Astrocyte (in vitro differentiated cells and primary cell): ENCODE measurements at regions not wholly inside any gene's neighbourhood (a gene's known extent, or its start where the extent isn't known, plus 50 kb on each side); places are given as distances from the start of the nearest gene placed in this dataset.

ENCODE experiments used
- EZH2 ChIP-seq: IDR thresholded peaks from 2 replicates; pipeline ENCODE4 v1.6.1; 2012; ENCODE audit warnings: mild to moderate bottlenecking, low read length, inconsistent platforms; ENCODE audit not compliant: insufficient read depth
- TF ChIP-seq, protein P1 (sequence below): IDR thresholded peaks from 2 replicates; pipeline ENCODE4 v1.5.1; 2011; ENCODE audit warnings: low read depth, mild to moderate bottlenecking, inconsistent platforms, low read length, moderate library complexity; ENCODE audit not compliant: insufficient read depth

DNA sequence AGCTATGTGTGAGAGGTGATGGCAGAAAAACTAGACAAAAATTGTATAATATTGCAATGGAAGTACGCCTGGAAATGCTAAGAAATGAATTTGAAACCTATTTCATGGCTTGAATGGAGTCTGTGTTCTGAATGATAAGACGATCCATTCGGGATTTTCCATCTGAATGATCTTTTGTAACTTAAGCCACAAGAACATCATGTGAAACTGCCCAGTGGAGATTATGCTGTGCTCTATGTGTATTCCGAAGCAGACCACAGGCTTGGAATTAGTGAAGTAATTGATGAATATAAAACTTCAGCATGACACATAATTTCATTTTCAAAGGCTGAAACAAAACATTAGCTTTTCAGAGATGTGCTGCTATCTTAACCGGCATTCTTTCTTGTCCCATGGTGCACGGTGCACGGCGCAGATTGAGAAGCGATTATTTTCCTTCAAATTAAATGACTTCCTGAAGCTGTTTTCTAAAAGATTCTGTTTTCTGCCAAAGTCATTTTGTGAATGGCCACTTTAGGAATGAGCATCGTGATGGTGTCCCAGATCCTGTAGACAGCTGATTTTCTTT, 652.9 kb downstream of the PLA2G4A start:
- TF ChIP-seq, protein P1, sequence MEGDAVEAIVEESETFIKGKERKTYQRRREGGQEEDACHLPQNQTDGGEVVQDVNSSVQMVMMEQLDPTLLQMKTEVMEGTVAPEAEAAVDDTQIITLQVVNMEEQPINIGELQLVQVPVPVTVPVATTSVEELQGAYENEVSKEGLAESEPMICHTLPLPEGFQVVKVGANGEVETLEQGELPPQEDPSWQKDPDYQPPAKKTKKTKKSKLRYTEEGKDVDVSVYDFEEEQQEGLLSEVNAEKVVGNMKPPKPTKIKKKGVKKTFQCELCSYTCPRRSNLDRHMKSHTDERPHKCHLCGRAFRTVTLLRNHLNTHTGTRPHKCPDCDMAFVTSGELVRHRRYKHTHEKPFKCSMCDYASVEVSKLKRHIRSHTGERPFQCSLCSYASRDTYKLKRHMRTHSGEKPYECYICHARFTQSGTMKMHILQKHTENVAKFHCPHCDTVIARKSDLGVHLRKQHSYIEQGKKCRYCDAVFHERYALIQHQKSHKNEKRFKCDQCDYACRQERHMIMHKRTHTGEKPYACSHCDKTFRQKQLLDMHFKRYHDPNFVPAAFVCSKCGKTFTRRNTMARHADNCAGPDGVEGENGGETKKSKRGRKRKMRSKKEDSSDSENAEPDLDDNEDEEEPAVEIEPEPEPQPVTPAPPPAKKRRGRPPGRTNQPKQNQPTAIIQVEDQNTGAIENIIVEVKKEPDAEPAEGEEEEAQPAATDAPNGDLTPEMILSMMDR: no peak
- TF ChIP-seq EZH2: no peak
